Skin epidermis (tissue), 12 donors: ENCODE measurements at regions not wholly inside any gene's neighbourhood (a gene's known extent, or its start where the extent isn't known, plus 50 kb on each side); places are given as distances from the start of the nearest gene placed in this dataset.

Experiments used
- H3K27ac ChIP-seq, 21 experiments: fragments of 200-600 bp; sonication (generic) in 11 of 21; one replicate each; pipeline ENCODE4 v1.5.0; 2020; ENCODE audit warnings: mild to moderate bottlenecking in 3 of 21, inconsistent platforms in 2 of 21, moderate library complexity in 2 of 21
- H3K4me3 ChIP-seq, 7 experiments: fragments of 200-600 bp; sonication (generic) in 2 of 7; one replicate each; pipeline ENCODE4 v1.5.0; 2020; ENCODE audit warnings: inconsistent platforms in 2 of 7, mild to moderate bottlenecking in 2 of 7, moderate library complexity in 1 of 7

DNA sequence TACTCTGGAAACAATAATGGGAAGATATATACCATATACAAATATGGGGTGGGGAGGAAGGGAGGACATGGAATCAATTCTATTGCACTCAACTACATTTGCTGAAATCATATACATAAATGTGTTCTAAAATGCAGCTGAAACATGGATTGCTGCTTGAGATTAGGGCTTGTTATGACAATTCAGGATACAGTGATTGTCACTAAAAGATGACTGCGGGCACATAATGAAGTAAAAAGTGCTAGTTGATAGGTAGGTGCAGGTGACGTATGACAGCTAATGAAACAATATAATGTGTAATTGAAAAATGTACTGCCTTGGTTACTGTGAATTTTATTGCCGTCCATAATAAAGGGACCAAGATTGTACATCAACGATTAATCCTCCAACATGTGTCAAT lies 1062.1 kb upstream of the FANCL start:
- Histone ChIP-seq H3K27ac (no peak overlapping the region), H3K4me3 (no peak overlapping the region)

DNA sequence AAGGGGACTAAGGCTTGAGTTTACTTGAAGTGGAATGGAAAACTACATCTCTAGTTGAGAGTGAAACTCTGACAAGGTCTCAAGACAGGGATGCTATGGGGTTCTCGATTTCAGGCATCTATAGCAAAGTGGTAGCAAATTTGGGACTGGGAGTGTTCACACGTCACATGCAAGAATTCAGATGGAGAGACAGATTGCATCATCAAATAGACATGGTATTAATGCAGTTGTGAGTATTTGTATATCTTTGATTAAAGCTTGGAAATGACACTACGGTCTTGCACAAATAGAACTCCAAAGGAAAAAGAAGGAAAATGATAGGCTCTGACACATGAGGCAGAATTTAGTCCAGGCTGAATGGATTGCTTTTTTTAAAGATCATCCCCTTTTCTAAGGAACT lies 1061.6 kb upstream of the FANCL start:
- Histone ChIP-seq H3K27ac (peak overlapping the region in 1 of 21 experiments; percentile 16), H3K4me3 (no peak overlapping the region)

DNA sequence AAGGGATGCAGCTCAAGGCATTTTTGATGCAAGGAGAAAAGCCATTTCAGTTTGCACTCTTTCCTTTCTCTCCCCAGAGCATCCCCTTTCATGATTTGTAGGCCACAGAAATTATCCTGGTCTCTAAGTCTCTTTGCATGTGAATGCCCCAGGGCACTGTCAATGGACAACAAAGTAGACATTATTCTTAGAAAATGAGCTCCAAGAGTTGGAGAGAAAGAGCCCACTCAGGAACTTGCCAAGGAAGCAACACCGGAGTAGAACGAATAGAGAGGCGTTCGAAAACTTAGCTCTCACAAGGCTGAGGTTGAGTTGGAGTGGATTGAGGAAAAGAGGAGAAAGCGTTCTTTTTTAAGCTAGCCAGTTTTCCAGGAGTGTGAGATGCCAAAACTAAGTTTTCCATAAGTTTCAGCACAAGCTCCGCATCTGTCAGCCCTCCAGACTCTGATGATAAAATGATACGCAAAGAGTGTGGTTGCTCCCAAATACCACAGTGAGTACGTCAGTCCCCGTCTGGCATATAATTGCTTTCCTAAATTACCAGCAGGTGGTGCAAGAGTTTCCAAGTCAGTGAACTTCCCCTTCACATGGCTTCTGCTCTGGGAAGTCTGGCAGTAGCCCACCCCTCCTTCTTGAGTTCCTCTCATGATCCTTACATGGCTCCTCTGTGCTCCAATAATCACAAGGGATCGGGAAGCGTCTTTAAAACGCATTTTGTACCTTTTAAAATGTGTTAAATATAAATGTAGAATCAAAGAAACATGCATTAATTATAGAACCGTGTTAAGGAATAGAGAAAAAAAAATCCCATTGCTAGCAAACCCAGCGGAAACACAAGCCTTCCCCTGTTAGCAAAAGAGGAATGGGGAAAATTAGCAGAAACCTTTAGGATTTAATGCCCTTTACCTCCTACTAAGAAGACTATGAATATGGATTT lies 1060.6 kb upstream of the FANCL start:
- H3K27ac ChIP-seq = peak overlapping the region in 3 of 21 experiments; percentile 16 to 20 (median 16)
- H3K4me3 ChIP-seq = no peak overlapping the region

DNA sequence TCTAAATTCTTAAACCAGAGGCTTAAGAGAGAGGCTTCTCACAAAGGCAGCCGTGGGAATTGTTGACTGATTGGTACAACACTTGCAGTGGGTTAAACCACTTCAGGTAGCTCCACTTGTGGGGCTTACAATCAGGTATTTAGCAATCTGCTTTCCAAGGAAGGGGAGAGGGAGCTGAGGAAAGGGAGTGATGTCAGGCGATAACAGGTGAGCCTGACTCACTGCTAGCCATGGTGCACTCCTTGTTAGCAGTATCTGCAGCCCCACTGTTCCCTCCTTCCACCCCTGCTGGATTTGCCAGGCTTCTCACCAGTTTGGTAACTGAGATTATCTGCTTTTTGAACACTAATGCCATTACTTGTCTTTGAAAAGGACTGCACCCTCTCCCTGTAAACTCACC lies 1056.7 kb upstream of the FANCL start:
- no peak overlapping the region for H3K4me3 ChIP-seq

DNA sequence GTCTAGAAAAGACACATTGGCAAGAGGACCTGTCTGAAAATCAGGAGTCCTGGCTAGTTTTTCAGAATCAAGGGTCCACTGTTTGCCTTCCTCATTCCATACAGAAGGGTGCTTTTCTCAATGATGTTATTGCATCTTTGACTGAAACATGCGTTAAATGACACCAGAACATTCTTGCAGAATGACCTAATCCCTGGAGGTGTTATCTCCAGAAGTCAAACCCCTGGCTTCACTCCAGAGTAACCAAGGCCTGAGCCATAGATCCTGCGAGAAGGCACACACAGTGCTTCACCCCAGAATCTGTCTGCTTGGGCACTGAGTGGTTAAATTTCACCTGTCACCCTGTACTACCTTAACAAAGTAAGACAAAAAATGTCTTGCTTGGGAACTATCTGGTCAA lies 1055.2 kb upstream of the FANCL start:
- no peak overlapping the region for H3K27ac ChIP-seq
- no peak overlapping the region for H3K4me3 ChIP-seq

More for the DNA sequence above, 1056.7 kb upstream of the FANCL start:
- H3K27ac ChIP-seq = no peak overlapping the region

DNA sequence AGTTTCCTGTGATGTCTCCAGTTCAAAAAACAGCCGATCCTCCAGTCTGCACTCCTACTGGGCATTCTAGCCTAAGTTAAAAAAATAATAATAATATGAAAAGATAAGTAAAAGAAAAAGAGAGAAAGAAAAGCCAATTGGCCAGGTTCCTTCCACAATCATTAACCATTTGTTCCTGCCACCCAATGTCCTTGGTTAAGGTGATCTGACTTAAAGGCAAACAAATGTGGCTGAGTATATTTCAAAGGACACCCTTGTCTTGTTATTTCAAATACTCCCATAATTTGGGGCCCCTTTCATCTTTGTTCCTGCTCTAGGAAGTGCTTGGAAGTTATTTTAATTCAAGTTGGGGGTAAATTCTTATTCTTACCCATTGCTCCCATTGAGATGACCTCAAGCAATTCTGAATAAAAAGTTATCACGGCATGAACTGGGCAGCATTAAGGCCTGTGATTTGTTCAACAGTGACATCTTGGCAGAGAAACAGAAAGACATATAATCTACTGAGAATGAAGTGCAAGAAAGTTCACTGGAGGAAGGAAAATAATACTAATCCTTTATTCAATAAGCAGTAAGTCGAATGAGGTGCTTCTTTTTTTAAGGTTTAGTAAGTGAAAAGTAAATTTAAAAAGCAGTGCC lies 1054.5 kb upstream of the FANCL start:
- Histone ChIP-seq H3K4me3 (no peak overlapping the region), H3K27ac (no peak overlapping the region)

DNA sequence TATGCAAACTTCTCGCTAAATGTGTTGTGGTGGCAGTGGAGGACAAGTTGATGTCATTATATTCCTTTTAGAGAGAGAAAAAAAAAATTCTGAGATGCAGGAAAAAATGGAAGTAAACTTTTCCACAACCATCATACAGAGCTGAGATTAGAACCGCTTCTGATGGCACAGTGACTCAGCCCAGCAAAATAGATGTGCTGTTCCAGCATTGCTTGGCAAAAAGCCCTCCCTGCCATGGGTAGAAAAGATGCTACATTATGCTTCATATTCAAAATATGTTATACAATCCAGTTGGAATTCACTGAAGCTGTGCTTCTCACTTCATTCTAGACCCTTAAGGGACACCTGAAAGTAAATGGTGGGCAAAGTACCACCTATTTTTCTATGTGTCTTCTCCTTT lies 1047.6 kb upstream of the FANCL start:
- no peak overlapping the region for H3K27ac ChIP-seq
- no peak overlapping the region for H3K4me3 ChIP-seq

DNA sequence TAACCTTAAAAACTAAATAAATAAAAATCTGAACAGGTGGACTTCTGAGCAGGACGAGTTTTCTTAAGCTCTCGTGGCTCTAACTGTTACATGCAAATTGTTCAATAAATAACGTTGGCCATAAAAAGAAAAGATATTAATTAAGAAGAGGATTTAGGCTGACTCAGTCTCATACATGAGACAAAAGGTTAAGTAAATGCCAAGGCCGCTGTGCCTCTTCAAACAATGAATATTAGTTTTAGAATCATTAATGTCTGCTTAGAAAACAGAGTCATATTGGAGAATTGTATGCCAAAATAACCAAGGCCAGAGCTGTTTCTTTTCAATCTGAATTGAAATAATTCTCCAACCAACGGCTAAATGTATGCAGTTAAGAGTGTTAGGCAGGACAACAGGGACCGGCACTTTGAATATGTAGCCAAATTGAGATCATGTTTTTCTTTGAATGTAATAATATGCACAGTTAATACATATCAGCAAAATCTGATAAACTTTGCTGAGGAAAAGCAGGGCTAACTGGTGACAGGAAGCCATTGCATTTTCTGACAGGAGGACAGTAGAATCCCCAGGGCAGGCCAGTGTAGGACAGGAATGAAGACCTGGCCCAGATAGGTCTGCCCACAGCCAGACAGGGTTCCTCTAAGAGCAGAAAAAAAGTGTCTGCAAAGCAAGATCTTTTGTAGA lies 1041.4 kb upstream of the FANCL start:
- no peak overlapping the region for H3K4me3 ChIP-seq
- H3K27ac ChIP-seq = no peak overlapping the region

DNA sequence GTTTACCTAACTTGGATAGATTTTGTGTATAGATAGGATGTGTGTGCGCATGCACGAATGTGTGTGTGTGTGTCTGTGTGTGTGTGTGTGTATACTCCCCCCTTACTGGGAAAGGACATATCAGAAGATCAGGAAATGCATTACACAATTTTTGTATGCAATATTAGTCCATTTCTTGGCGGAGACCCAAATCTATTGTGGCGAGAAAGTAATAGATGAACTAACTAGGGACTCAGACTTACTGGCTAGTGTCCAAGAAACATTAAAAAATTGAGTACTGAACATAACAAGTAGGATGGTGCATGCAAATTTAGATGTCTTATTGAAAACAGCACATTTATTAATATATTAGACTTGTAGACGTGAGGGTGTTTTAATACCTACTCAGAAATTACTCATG lies 1036.5 kb upstream of the FANCL start:
- H3K27ac ChIP-seq = no peak overlapping the region
- H3K4me3 ChIP-seq = no peak overlapping the region

DNA sequence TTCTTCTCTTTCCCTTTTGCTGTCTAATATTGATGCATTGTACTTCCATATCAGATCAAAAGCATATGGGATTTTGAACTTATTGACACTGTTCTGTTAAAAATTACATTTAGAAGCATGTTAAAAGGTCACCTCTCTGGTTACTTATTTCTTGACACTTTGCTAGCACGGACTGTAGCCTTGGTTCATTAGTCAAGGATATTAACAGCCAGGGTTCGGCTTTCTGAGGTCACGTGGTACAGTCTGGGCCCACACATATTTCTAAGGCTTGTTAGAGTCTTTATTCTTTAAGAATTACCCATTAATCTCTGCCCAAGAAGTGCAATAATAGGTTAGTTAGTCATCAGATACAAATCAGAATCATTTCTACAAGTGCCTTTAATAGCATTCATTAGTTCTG lies 1035.8 kb upstream of the FANCL start:
- H3K27ac ChIP-seq = no peak overlapping the region
- no peak overlapping the region for H3K4me3 ChIP-seq

DNA sequence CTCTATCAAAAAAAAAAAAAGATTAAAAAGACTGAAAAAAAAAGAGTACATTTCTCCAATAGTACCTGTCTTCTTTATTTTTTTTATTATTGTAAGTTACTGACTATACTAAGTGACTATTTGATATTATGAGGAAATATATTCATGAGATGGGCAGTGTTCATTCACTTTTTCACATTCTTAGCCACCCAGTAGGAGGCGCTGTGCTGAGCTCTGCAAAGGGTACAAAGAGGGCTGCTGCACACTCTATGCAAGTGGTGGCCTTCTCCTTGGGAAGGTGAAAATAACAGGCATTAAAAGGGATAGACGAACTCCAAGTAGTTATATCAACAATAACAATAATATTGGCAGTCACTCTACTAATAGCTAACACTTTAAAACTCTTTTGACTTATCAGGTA lies 1034.9 kb upstream of the FANCL start:
- Histone ChIP-seq H3K27ac (no peak overlapping the region), H3K4me3 (no peak overlapping the region)

DNA sequence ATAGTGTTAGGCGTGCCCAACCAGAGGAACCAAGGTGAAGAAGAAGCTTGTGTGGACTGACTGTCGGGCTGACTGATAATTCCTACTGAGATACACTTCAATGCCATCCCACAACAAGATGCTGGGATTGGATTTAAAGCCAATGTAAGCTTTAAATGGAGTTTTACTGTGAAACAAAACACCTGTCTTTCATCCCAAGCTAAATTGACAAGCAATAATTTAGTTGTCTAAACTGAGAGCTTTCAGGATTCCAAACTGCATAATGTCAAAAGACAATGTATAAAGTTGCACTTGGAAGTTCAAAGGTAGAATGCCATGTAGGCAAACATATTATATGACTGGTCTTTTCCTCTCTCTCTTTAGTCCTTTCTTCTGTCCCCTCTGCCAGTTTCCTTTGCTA lies 1025.3 kb upstream of the FANCL start:
- H3K27ac ChIP-seq = no peak overlapping the region

DNA sequence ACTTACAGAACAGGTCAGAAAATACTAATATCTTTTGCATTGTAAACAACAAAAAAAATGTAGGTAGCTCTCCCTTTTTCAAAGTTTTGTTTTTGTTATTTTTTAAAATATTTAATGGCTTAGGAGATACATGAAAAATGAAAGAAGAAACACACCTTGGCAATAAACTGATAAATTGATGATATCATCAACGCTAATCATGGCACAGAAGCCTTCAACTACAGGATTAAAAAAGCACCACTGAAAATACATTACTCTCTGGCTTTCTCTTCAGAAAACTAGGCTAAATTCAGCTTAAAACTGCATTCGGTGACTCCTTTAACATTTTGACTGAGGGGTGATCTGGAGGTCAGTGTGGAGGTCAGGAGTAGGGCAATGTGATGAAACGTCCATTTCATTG lies 1018.8 kb upstream of the FANCL start:
- no peak overlapping the region for H3K4me3 ChIP-seq
- no peak overlapping the region for H3K27ac ChIP-seq

More for the DNA sequence above, 1025.3 kb upstream of the FANCL start:
- H3K4me3 ChIP-seq = no peak overlapping the region

DNA sequence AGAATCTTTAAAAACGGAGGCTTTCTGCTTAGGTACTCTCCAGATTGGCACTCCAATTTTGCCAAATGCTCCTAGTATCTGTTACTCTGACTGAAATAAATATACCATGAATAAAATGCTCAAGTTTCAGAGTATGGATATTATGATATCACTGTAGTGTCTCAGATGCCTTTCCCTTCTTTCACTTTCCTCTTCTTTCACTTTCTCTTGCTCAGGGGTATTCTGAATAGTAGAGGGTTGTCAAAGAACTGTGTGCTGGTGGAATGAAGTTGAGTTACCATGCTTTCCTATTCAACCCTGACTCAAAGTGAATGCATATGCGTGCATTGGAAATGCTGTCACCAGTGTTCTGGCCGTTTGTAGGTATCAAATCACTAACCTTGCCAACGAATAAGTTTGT lies 1015.2 kb upstream of the FANCL start:
- H3K27ac ChIP-seq = no peak overlapping the region
- no peak overlapping the region for H3K4me3 ChIP-seq

DNA sequence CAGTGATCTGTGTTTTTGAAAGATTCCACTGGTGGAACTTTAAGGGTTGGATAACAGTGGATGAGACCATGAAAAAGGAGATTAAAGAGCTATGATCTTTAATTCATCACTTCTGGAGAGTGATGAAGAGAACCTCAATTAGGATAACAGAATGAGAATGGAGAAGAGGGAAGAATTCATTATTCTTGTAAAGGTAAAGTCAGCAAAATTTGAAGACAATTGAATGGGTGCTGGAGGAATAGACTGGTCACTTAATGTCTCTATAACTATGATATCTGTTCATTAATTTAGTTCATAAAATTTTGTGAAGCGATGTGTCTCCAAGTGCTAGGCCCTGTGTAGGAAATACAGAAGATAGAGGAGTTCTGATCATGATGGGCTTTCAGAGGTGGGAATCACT lies 1013.2 kb upstream of the FANCL start:
- Histone ChIP-seq H3K27ac (no peak overlapping the region), H3K4me3 (no peak overlapping the region)

DNA sequence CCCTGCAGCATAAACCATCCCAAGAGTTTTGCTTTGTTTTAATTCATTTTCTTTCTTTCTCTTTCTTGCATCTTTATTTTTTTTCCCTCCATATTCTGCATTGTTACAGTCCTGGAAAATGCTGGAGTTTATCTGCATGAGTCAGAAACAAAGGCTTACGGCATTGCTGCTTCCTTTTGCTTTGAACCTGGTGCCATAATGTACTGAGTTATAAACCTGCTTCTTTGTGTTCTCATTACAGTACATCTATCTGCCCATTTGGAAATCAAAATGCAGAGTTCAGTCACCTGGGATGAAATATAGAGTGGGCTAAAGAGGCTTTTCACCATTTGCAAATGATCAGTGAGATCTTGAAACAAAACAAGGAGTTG lies 1009.2 kb upstream of the FANCL start:
- Histone ChIP-seq H3K4me3 (no peak overlapping the region), H3K27ac (no peak overlapping the region)

DNA sequence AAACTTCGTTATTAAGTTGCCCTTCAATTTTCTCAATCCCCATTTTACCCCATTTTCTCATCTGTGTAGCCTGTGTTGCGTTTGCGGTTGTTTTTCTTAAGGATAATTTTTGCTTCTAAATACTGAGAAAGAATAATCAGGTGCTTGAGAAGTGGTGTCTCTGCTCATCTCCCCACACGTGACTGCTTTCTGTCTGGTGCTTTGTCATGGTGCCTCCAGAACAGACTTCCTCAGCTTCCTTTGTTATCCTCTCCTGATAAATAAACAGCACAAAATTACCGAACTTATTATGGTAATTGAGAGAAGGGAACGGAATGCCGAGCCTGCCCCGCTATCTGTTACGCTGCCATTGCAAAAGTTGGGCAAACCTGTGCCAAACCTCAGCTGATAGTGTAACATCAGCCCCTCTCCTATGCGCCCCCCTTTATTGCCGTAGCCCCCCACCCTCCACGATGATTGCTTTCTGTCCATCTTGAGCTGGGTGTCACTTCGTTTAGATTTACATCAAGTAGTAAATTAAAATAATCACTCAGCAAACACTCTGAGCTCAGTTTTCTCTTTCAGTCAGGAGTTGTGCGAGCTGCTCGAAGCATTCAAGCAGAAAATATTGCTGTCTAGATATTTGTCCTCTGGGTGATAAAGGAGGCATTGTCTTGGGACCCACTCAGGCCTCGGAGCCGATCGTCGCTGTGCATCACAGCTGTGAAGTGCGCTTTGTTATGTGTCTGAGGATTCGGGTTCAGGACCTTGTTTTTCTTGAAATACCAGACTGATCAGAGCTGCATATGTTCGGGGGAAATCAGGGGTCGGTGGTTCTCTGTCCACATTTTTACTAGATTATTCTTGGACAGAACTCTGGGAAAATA lies 1008.5 kb upstream of the FANCL start:
- H3K4me3 ChIP-seq = no peak overlapping the region

DNA sequence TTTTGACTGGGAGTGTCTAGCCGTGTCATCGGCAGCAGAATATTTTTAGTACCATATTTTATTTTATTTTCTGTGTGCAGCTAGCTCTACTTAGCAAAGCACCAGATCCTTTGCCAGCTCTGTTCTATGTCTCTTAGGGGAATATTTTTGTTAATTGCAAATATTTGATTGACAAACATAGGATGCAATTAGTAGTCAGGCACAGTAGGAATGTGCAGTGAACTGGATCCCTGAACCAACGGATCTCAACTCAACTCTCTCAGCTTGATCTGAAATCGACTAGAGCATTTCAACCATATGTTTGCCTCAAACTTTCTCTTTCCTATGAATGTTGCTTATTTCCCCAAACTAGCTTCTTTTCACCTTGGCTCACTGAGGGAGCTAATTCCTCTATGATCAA lies 998.0 kb upstream of the FANCL start:
- Histone ChIP-seq H3K4me3 (no peak overlapping the region), H3K27ac (no peak overlapping the region)

More for the DNA sequence above, 1008.5 kb upstream of the FANCL start:
- H3K27ac ChIP-seq = no peak overlapping the region

DNA sequence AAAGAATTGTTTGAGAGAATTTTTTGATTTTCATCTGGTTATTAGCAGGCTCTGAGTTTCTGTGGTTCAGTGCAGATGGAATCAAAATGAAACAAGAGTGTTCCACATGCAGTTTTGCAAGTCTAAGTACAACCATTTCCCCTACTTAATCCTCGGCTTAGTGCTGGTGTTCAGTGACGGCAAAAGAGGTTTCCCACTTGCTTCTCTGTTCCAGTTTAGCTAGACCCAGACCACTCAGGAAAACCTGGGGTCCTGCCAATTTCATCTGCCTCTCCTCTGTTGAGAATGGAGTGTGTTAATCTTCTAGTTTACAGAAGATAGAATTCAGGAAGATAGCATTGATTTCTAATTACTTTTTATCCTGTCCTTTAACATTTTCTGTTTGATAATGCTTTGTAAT lies 996.2 kb upstream of the FANCL start:
- H3K4me3 ChIP-seq = no peak overlapping the region
- H3K27ac ChIP-seq = peak overlapping the region in 2 of 21 experiments; percentile 49 to 53

DNA sequence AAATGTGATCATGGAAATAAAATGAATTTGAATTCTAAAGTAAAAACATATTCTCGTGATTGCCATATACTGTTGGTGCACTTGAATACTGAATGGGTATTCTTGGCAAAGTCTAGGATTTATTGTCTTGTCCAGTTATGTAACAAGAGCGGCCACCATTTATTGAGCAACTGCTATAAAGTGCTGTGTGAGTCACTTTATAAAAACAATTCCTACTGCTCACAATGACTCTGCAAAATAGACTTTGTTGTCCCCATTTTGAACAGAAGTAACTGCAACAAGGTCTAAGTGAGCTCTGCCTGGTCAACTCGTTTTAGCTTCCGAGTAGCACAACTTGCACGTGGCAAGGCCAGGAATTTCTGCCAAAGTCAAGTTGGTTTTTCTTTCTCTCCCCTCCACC lies 995.6 kb upstream of the FANCL start:
- peak overlapping the region in 1 of 21 experiments; percentile 49 for H3K27ac ChIP-seq
- no peak overlapping the region for H3K4me3 ChIP-seq
